HG03095 (cell line): ENCODE measurements at regions not wholly inside any gene's neighbourhood (a gene's known extent, or its start where the extent isn't known, plus 50 kb on each side); places are given as distances from the start of the nearest gene placed in this dataset.

Source experiments
- ATAC-seq: cut with Tn5 transposase; IDR thresholded peaks from one replicate; pipeline ENCODE4 v1.9.1; 2021; ENCODE audit warnings: moderate library complexity; ENCODE audit not compliant: unreplicated experiment

- ATAC-seq = no peak
These were observed 125.9 kb upstream of the ANKRD55 start for GRCh38 chr5:56358703-56359681.

- ATAC-seq = no peak
These were observed 124.9 kb upstream of the ANKRD55 start for GRCh38 chr5:56358046-56358445.

GRCh38 chr5:56357426-56357825 is 124.3 kb upstream of the ANKRD55 start:
- ATAC-seq = no peak

DNA sequence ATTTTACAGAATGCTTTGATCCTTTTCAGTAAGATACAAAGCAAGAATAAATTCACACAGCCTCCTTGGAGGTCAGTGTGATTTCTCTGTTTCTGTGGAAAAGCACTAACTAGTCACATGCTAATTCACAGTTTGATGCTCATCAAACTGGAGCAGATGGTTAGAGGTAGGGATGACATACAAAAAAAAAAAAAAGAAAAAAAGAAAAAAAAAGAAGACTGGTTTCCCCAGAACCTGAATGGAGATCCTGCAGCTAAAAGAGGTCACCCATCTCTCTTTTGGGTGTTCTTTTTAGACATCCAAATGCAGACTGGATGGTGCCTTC is 123.7 kb upstream of the ANKRD55 start:
- no peak for ATAC-seq

DNA sequence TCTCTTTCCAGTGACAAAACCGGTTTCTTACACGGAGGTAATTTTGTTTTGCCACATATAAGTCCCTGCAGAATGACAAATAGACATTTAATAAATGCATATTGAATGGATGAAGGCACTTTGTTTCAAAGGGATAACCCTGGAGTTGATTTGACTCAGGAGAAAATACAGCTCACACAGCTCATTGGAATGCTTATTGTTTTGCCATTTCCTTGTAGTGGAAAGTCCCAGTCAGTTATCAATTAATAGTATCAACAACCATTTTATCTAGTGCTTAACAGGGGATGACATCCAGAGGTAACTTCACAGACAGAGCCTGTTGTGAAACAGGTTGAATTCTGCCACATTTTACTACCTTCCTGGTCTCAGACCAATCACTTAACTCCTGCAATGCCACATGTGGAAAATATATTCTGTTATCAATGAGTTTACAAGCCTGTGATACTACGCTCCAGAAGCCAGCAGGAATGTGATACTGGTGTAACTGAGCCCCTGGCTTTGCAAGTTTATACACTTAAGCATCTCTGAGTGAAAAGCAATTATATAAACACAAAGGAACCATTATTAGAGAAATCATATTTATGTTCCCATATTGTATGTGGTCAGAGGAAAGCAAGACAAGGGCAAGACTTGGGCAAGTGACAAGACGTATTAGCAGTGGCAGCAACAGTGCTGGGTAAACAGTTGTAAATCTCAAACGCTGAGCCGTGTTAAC is 123.1 kb upstream of the ANKRD55 start:
- ATAC-seq = no peak

GRCh38 chr5:56354836-56355235 is 121.7 kb upstream of the ANKRD55 start:
- no peak for ATAC-seq

DNA sequence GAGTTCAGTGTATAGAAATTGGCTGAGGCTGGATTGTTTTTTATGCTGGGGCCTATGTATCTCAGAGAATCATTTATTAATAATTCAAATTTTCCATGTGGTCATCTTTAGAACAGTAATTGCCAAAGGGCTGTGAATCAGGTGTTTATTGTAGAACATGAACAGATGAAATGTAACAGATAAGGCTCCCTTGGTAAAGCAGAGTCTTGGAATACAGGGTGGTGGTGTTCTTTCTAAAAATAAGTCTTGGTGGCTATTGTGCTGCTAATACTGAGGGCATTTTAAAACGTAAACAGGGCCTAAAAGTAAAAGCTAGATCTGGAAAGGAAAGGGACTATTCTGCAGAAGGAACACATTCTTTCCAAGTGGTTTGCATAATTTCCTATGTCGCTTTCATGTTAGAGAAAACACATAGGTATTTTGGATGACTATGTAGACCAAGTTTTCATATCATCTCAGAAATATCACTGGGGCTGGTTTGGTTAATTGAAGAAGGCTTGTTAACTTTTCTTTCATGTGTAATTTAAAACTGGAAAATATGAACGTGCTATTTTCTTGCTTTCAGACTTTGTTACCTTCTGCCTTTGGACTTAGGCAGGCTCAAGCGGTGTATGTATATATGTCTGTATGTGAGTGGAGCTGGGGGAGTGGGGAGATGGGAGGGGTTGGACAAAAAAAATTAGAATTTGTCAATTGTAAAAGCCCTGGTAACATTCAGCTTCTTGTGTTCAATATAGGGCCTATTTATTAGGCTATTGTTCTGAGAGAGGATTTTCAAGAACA is 119.9 kb upstream of the ANKRD55 start:
- ATAC-seq = no peak

- ATAC-seq = no peak
These were observed 117.6 kb upstream of the ANKRD55 start for GRCh38 chr5:56350597-56351170.

- ATAC-seq = no peak
These were observed 117.0 kb upstream of the ANKRD55 start for GRCh38 chr5:56350011-56350596.

DNA sequence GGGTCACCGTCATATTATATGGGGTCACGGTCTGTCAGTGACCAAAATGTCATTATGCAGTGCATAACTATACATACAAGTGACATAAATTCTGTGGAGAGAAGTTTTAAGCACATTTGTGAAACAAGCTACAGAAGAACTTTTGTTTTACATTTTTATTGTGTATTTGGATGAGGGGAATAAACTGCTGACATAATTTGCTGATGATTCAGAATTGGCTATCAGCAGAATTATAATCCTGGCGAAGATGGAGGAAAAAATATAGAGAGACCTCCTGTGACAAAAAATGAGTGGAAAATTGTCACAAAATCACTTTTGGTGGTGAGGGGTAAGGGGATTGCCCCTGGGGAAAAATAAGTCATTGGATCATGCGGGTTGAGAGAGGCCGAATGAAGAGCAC is 116.3 kb upstream of the ANKRD55 start:
- no peak for ATAC-seq

DNA sequence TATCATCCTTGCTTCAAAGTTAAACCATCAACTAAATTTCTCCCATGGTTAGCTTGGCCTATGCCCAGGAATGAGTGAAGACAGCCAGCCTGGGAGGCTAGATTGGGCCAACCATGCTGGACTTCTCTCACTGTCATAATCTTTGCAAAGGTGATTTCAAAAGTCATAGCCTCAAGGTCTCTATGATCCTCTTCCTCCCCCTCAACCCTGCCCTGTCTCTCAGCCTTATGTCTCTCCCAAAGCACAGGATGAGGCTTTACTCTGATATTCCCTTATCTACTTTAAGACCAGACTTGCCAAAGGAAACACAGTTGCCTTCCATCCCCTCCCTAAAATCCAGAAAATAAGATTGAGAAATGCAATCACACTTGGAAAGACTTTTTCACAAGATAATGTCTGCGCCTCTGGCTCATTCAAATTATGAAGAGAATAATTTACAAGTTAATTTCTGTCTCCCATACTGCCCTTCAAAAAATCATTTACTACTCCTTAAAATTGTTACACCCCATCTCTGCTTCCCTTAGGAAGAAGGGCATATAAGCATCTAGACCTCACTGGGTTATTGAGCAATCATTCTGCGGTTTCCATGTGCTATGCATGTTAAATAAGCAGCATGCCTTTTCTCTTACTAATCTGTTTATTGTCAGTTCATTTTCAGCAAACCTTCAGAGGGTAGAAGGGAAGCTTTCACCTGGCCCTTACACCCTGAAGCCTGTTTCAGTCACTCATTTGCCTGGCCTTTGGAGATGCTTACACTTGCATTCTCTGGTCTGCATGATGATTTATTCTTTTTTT is 113.8 kb upstream of the ANKRD55 start:
- no peak for ATAC-seq

GRCh38 chr5:56346044-56346710 is 113.0 kb upstream of the ANKRD55 start:
- no peak for ATAC-seq

DNA sequence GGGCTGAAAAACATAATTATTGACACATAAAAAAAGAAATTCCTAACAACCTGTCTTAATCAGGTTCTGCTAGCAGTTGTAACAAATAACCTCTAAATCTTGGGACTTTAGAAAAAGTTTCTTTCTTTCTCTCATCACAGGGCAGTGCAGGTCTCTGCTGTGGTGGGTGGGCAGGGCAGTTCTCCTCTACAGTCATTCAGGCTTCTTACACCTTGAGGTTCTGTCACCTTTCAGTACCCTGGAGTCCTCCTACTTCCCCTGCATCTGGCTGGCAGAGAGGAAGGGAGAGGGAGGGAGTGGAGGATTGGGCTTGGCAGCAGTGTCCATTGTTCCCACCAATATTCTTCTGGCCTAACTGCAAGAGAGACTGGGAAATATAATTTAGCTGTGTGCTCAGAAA is 112.2 kb upstream of the ANKRD55 start:
- no peak for ATAC-seq

- ATAC-seq = no peak
These were observed 111.5 kb upstream of the ANKRD55 start for GRCh38 chr5:56344594-56344993.

DNA sequence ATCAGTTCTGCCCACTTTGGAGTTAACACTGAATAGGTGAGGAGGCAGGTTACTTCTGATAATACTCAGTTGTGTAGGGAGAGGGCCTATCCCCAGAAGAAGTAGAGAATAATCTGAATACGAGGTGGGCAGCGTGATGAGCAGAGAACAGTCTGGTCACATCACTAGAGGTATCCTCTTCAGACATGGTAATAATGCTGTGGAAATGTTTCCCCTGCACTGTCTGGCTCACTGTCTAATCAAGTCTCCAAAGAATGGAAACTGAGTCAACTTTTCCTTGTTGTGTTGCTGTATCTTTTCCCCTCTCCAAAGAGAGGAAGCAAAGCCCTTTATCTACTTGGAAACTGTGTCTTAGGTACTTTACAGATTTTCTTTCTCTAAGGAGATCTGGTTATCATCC is 110.9 kb upstream of the ANKRD55 start:
- ATAC-seq = no peak

- no peak for ATAC-seq
These were observed 109.5 kb upstream of the ANKRD55 start for GRCh38 chr5:56342616-56343015.

DNA sequence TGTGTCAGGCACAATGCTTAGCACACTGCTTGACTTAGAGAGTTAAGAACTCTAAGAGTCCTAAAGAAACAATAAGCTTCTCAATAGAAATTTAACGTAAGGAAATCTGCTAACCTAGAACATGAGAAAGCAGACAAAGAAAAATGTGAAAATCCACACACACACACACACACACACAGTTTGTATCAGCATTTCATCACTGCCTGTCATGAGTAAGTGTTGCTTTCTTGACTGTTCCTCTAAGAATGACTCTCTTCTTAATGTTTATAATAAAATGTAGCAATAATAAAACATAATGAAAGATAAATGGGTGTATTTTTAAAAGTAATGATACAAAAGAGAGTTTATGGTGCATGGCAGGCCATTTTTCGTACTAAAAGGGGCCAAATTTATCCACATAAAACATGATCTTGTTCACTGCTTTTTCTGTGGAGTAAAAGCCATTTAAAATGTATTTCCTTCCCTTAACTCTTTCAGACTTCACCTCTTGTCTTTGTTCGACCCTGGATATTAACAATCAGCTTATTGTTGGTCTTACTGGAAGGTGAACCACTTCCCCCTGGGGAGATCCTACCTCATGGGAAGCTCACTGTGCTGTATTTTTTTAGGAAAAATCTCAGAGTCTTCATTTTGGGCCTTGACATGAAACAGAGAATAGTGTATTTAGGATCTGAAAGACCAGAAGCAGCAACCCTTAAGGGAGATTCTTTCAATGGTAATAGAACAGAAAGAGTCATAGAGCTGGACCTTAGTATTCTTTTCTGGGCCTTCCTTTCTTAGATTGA is 107.3 kb upstream of the ANKRD55 start:
- ATAC-seq = no peak

DNA sequence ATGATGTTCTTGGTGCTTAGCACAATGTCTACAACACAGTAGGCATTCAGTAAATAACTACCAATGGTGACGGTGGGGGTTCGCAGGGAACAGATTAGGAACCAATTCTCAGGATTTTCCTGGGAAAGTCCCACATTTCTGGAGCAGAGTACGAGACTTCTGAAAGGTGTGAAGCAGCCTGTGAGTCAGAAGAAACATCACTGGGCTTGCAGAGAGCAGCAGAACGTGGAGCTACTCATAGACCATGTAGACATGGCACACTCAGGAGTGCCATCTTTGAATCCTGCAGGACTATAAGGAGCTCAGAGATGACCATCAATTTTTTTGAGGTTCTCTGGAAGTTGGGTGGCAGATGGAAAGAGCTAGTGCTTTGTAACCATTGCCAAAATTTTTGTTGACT is 106.6 kb upstream of the ANKRD55 start:
- no peak for ATAC-seq
